HepG2 (cell line): ENCODE measurements at regions not wholly inside any gene's neighbourhood (a gene's known extent, or its start where the extent isn't known, plus 50 kb on each side); places are given as distances from the start of the nearest gene placed in this dataset.

Source experiments
- HNRNPK ChIP-seq: fragments of 200-400 bp; formaldehyde crosslinking; IDR thresholded peaks from 2 replicates; pipeline ENCODE4 v1.6.1; 2018; ENCODE audit warnings: low read length, low read depth, moderate library complexity, mild to moderate bottlenecking; ENCODE audit not compliant: poor library complexity, severe bottlenecking
- MBD4 ChIP-seq: IDR thresholded peaks from 2 replicates; pipeline ENCODE4 v1.6.1; 2012; ENCODE audit warnings: low read length, inconsistent platforms, borderline replicate concordance
- NCOR1 ChIP-seq: fragments of 200-600 bp; sonication (generic); IDR thresholded peaks from 2 replicates; pipeline ENCODE4 v1.7.0; 2017; ENCODE audit warnings: antibody characterized with exemption, low read length, borderline replicate concordance
- NFIC ChIP-seq: IDR thresholded peaks from 2 replicates; pipeline ENCODE4 v1.6.1; 2012; ENCODE audit warnings: mild to moderate bottlenecking, low read length, inconsistent platforms
- RXRA ChIP-seq: sonication (generic); formaldehyde crosslinking; IDR thresholded peaks from 2 replicates; pipeline ENCODE4 v1.5.1; 2020; ENCODE audit warnings: missing genetic modification reagents
- SMAD1 ChIP-seq: sonication (generic); formaldehyde crosslinking; IDR thresholded peaks from 2 replicates; pipeline ENCODE4 v1.4.0; 2020; ENCODE audit warnings: missing genetic modification reagents, low read depth, mild to moderate bottlenecking, borderline replicate concordance
- SSRP1 ChIP-seq: IDR thresholded peaks from 2 replicates; pipeline ENCODE4 v1.6.1; 2016; ENCODE audit warnings: control low read depth
- TCF12 ChIP-seq, 2 experiments: fragments of 450-650 bp in 1 of 2; sonication (generic) in 1 of 2; formaldehyde crosslinking in 1 of 2; IDR thresholded peaks; 2 replicates each; pipeline versions ENCODE4 v1.6.1 to v1.8.0; 2017 to 2022; ENCODE audit warnings: antibody characterized with exemption in 1 of 2, mild to moderate bottlenecking in 1 of 2, missing genetic modification reagents in 1 of 2, moderate library complexity in 1 of 2
- ZFP41 ChIP-seq: sonication (generic); formaldehyde crosslinking; IDR thresholded peaks from 2 replicates; pipeline ENCODE4 v1.4.0; 2020; ENCODE audit warnings: mild to moderate bottlenecking, missing genetic modification reagents, borderline replicate concordance
- ZNF234 ChIP-seq: sonication (generic); formaldehyde crosslinking; conservative IDR thresholded peaks from 2 replicates; pipeline ENCODE4 v1.5.1; 2020; ENCODE audit warnings: mild to moderate bottlenecking, missing genetic modification reagents
- ZNF274 ChIP-seq: sonication (generic); formaldehyde crosslinking; IDR thresholded peaks from 2 replicates; pipeline ENCODE4 v1.5.1; 2020; ENCODE audit warnings: mild to moderate bottlenecking, missing genetic modification reagents
- TF ChIP-seq, protein P1 (sequence below): sonication (generic); formaldehyde crosslinking; IDR thresholded peaks from 2 replicates; pipeline ENCODE4 v1.5.0; 2020; ENCODE audit warnings: mild to moderate bottlenecking, missing genetic modification reagents, moderate library complexity

DNA sequence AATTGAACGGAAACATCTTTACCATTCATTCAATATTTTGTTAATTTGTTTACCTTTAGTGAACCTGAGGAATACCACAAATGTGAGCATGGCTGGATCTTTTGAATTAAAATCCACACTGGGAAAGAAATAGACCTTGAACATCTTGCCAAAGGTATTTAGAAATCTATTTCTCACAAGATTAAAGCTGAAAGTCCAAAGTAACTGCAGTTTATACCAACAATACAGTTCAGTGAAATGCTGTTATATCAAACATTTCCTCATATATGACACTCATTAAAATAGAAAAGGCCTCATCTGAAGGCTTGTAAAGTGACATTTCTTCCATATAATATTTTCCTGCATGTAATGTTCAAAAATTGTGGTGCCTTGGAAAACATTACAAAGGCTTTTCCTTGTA lies 166.5 kb upstream of the HAND2 start:
- TF ChIP-seq RXRA (no peak), NCOR1 (no peak), SMAD1 (CRISPR knock-in tag) (no peak), TCF12 (IDR thresholded peaks at IDR 0.05) (no peak), TCF12 (CRISPR knock-in tag; IDR thresholded peaks at IDR 0.05) (no peak), MBD4 (no peak), SSRP1 (CRISPR knock-in tag) (no peak), ZFP41 (CRISPR knock-in tag) (no peak), ZNF274 (CRISPR knock-in tag) (no peak), HNRNPK (no peak), ZNF234 (CRISPR knock-in tag) (no peak), NFIC (no peak)
- TF ChIP-seq, protein P1, sequence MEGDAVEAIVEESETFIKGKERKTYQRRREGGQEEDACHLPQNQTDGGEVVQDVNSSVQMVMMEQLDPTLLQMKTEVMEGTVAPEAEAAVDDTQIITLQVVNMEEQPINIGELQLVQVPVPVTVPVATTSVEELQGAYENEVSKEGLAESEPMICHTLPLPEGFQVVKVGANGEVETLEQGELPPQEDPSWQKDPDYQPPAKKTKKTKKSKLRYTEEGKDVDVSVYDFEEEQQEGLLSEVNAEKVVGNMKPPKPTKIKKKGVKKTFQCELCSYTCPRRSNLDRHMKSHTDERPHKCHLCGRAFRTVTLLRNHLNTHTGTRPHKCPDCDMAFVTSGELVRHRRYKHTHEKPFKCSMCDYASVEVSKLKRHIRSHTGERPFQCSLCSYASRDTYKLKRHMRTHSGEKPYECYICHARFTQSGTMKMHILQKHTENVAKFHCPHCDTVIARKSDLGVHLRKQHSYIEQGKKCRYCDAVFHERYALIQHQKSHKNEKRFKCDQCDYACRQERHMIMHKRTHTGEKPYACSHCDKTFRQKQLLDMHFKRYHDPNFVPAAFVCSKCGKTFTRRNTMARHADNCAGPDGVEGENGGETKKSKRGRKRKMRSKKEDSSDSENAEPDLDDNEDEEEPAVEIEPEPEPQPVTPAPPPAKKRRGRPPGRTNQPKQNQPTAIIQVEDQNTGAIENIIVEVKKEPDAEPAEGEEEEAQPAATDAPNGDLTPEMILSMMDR (CRISPR knock-in tag): no peak
